ENCODE measurements at regions not wholly inside any gene's neighbourhood (a gene's known extent, or its start where the extent isn't known, plus 50 kb on each side); places are given as distances from the start of the nearest gene placed in this dataset.

- DNase-seq (ENCODE audit: low read depth, low spot score) (no peak), FAIRE-seq (no peak)
- Histone ChIP-seq H3K4me2 (ENCODE audit: insufficient read depth, low read length) (no peak overlapping the region), H3K36me3 (ENCODE audit: control insufficient read depth in 2 of 2, extremely low read depth in 1 of 2, insufficient read depth in 2 of 2, low read length in 2 of 2) (no peaks in the 10 kb centered on the region), H3K9me1 (replicated peaks; ENCODE audit: control insufficient read depth, extremely low read depth, insufficient read depth, low read length) (no peaks in the 10 kb centered on the region), H3K9ac (replicated peaks; ENCODE audit: extremely low read depth, insufficient read depth, low read length) (no peak overlapping the region), H3K79me2 (ENCODE audit: control insufficient read depth, insufficient read depth, low read length) (no peaks in the 10 kb centered on the region), H3K4me3 (replicated peaks in 1 of 3; ENCODE audit: insufficient read depth in 1 of 3, low read depth in 1 of 3, low read length in 3 of 3) (no peak overlapping the region), H3K9me3 (replicated peaks; ENCODE audit: control insufficient read depth, insufficient read depth, low read length) (no peaks in the 10 kb centered on the region), H3K4me1 (ENCODE audit: control insufficient read depth, extremely low read depth, insufficient read depth, low read length) (no peaks in the 10 kb centered on the region), H3K27ac (ENCODE audit: insufficient read depth, low read depth, low read length) (no peak overlapping the region), H4K20me1 (replicated peaks; ENCODE audit: control insufficient read depth, extremely low read depth, insufficient read depth, low read length) (no peaks in the 10 kb centered on the region), H3K27me3 (ENCODE audit: control insufficient read depth in 2 of 2, insufficient read depth in 2 of 2, low read length in 2 of 2) (peaks cover 0 to 2% of the 10 kb centered on the region in 2 experiments), H2AFZ (ENCODE audit: low read depth, low read length) (no peak overlapping the region)
- POLR2A ChIA-PET, result no interaction called here
- no TSS peak for BruUV-seq (replicated peaks)
- no peak for TF ChIP-seq GATA2 (IDR thresholded peaks at IDR 0.05; ENCODE audit: insufficient read depth, insufficient read length, low read depth, low read length)
- TF ChIP-seq POLR2A (IDR thresholded peaks at IDR 0.05; ENCODE audit: low read depth, low read length), result no peak
- no peak for TF ChIP-seq CTCF (IDR thresholded peaks at IDR 0.05; ENCODE audit: extremely low read depth in 1 of 2, insufficient read depth in 1 of 2, low read depth in 1 of 2, low read length in 2 of 2)
- TF ChIP-seq MYC (IDR thresholded peaks at IDR 0.05; ENCODE audit: low read depth, low read length), result no peak
- TF ChIP-seq FOS (IDR thresholded peaks at IDR 0.05; ENCODE audit: borderline replicate concordance, insufficient read depth, low read length), result no peak
- no peak for TF ChIP-seq POLR2AphosphoS5 (IDR thresholded peaks at IDR 0.05; ENCODE audit: insufficient read depth, low read depth, low read length)
- TF ChIP-seq JUN (IDR thresholded peaks at IDR 0.05; ENCODE audit: borderline replicate concordance, insufficient read depth, insufficient read length, low read depth), result no peak
- TF ChIP-seq MAX (IDR thresholded peaks at IDR 0.05; ENCODE audit: insufficient read depth, insufficient read length), result no peak
- no peak for TF ChIP-seq EZH2 (IDR thresholded peaks at IDR 0.05; ENCODE audit: borderline replicate concordance, low read depth, low read length, severe bottlenecking)
- CTCF ChIA-PET, result no interaction called here
- intact Hi-C loops (cut with micrococcal nuclease), result no loop called here
- dilution Hi-C loops (cut with MboI; ENCODE audit: extremely low pct_ligation_motif_present, low sequenced_read_pairs), result no loop called here
These were observed 391.8 kb downstream of the DUSP10 start for GRCh38 chr1:221350091-221350490.
